ENCODE measurements at regions not wholly inside any gene's neighbourhood (a gene's known extent, or its start where the extent isn't known, plus 50 kb on each side); places are given as distances from the start of the nearest gene placed in this dataset.

- DNase-seq: no peak
- TF ChIP-seq CTCF (IDR thresholded peaks at IDR 0.05; ENCODE audit: low read depth, low read length): no peak
Measured at GRCh38 chr4:171710743-171711142, 102.5 kb upstream of the GALNTL6 start.

DNA sequence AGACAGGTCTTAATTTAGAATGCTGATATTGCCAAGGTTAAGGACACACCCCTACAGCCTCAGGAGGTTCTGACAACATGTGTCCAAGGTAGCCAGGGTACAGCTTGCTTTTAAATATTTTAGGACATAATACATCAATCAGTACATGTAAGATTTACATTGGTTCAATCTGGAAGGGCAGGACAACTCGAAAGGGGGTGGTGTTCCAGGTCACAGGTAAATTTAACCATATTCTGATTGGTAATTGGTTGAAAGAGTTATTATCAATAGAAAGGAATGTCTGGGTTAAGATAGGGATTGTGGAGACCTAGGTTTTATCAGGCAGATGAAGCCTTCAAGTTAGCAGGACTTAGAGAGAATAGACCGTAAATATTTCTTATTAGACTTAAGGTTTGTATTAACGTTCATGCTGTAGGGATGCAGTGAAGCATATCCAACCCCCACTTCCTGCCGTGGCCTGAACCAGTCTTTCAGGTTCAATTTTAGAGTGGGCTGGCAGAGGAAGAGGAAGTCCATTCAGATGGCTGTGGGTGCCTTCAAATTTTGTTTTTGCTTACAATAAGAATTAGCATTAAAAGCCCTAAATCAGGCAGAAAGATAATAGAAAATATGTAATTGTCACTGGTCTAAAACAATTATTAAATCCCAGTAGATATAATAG is 136.5 kb upstream of the GALNTL6 start:
- DNase-seq: no peak
- Histone ChIP-seq H3K27me3 (no peaks in the 10 kb centered on the region), H3K36me3 (no peaks in the 10 kb centered on the region), H3K4me3 (ENCODE audit: low read depth, low read length) (no peak overlapping the region), H3K4me1 (0 out of 2 replicates have a peak, but pooled peaks cover 3% of the 10 kb centered on the region), H3K9me3 (no peaks in the 10 kb centered on the region)
- TF ChIP-seq CTCF (IDR thresholded peaks at IDR 0.05; ENCODE audit: low read depth, low read length): no peak

More at GRCh38 chr4:171710743-171711142, 102.5 kb upstream of the GALNTL6 start:
- no peak overlapping the region for H3K4me3 ChIP-seq (ENCODE audit: low read depth, low read length)
- no peaks in the 10 kb centered on the region for H3K4me1 ChIP-seq
- no peaks in the 10 kb centered on the region for H3K9me3 ChIP-seq
- no peaks in the 10 kb centered on the region for H3K36me3 ChIP-seq
- H3K27me3 ChIP-seq: no peaks in the 10 kb centered on the region

- Histone ChIP-seq H3K4me1 (0 out of 2 replicates have a peak, but pooled peaks cover 3% of the 10 kb centered on the region), H3K36me3 (no peaks in the 10 kb centered on the region), H3K9me3 (no peaks in the 10 kb centered on the region), H3K27me3 (no peaks in the 10 kb centered on the region), H3K4me3 (ENCODE audit: low read depth, low read length) (no peak overlapping the region)
- DNase-seq: no peak
- TF ChIP-seq CTCF (IDR thresholded peaks at IDR 0.05; ENCODE audit: low read depth, low read length): no peak
Measured at GRCh38 chr4:171674781-171675180, 138.4 kb upstream of the GALNTL6 start.

DNA sequence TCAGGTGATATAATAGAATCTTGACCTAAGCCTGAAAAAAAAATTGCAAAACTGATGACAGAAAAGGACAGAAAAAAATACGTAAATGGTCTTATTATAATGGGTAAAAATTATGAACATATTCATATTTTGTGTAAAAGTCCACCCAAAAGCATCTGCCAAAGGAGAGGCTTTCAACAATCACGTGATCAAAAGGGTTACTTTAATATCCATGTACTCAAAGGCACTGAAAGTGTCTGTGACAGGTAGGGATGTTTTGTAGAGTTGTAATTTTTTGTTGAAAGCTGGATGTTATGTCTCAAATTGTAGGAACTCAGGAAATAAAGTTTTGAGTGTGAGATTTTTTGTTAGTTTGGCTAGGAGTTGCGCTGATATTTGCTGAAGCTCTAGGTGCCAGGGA is 144.8 kb upstream of the GALNTL6 start:
- Histone ChIP-seq H3K9me3 (no peaks in the 10 kb centered on the region), H3K36me3 (no peaks in the 10 kb centered on the region), H3K27me3 (no peaks in the 10 kb centered on the region), H3K4me1 (peaks cover 12% of the 10 kb centered on the region), H3K4me3 (ENCODE audit: low read depth, low read length) (no peak overlapping the region)
- TF ChIP-seq CTCF (IDR thresholded peaks at IDR 0.05; ENCODE audit: low read depth, low read length): no peak
- no peak for DNase-seq

DNA sequence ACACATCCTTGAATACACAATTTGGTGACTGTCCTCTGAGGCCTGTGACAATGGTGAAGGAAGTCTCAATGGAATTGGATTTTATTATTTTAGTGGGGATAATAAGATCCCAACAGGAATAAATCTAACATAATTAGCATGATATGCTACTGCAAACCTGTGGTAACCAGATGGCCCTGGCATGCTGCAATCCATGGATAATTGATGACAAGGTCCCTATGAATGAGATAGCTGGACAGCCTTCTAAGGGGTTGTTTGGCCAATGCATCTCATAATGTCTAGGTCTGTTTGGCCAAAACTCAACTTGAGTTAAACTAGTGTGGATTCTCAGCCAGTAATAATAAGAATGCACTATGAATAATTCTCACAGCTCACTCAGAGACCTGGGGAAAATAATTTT is 145.3 kb upstream of the GALNTL6 start:
- DNase-seq: peak; percentile 62

More for the DNA sequence above, 145.3 kb upstream of the GALNTL6 start:
- Histone ChIP-seq H3K4me1 (peaks cover 12% of the 10 kb centered on the region), H3K27me3 (no peaks in the 10 kb centered on the region), H3K4me3 (ENCODE audit: low read depth, low read length) (no peak overlapping the region), H3K36me3 (no peaks in the 10 kb centered on the region), H3K9me3 (no peaks in the 10 kb centered on the region)
- TF ChIP-seq CTCF (IDR thresholded peaks at IDR 0.05; ENCODE audit: low read depth, low read length): no peak
